ENCODE measurements at regions not wholly inside any gene's neighbourhood (a gene's known extent, or its start where the extent isn't known, plus 50 kb on each side); places are given as distances from the start of the nearest gene placed in this dataset.

GRCh38 chr17:70668938-70669778, 499.8 kb downstream of the KCNJ2 start:
- TF ChIP-seq CTCF (IDR thresholded peaks at IDR 0.05) (no peak), POLR2A (IDR thresholded peaks at IDR 0.05) (no peak)
